ENCODE measurements at regions not wholly inside any gene's neighbourhood (a gene's known extent, or its start where the extent isn't known, plus 50 kb on each side); places are given as distances from the start of the nearest gene placed in this dataset.

GRCh38 chr9:677461-678097, 163.9 kb upstream of the DMRT1 start:
- FAIRE-seq = no peak
- no peak for TF ChIP-seq POLR2AphosphoS5 (IDR thresholded peaks at IDR 0.05; ENCODE audit: low read depth, low read length)
- TF ChIP-seq TAF1 (IDR thresholded peaks at IDR 0.05; ENCODE audit: borderline replicate concordance, low read depth, low read length) = no peak
- TF ChIP-seq POLR2A (IDR thresholded peaks at IDR 0.05; ENCODE audit: low read depth, low read length) = no peak
- DNase-seq (ENCODE audit: insufficient read length) = no peak

GRCh38 chr9:678897-679296, 162.6 kb upstream of the DMRT1 start:
- no peak for DNase-seq (ENCODE audit: insufficient read length)
- no peak for FAIRE-seq
- TF ChIP-seq TAF1 (IDR thresholded peaks at IDR 0.05; ENCODE audit: borderline replicate concordance, low read depth, low read length) (no peak), POLR2A (IDR thresholded peaks at IDR 0.05; ENCODE audit: low read depth, low read length) (no peak), POLR2AphosphoS5 (IDR thresholded peaks at IDR 0.05; ENCODE audit: low read depth, low read length) (no peak)

GRCh38 chr9:679462-679861, 162.0 kb upstream of the DMRT1 start:
- no peak for TF ChIP-seq POLR2A (IDR thresholded peaks at IDR 0.05; ENCODE audit: low read depth, low read length)
- no peak for TF ChIP-seq TAF1 (IDR thresholded peaks at IDR 0.05; ENCODE audit: borderline replicate concordance, low read depth, low read length)
- no peak for FAIRE-seq
- DNase-seq (ENCODE audit: insufficient read length) = no peak

- DNase-seq (ENCODE audit: insufficient read length) = no peak
- FAIRE-seq = no peak
- TF ChIP-seq TAF1 (IDR thresholded peaks at IDR 0.05; ENCODE audit: borderline replicate concordance, low read depth, low read length) = no peak
- no peak for TF ChIP-seq POLR2AphosphoS5 (IDR thresholded peaks at IDR 0.05; ENCODE audit: low read depth, low read length)
- TF ChIP-seq POLR2A (IDR thresholded peaks at IDR 0.05; ENCODE audit: low read depth, low read length) = no peak
Observed at GRCh38 chr9:680106-680505, 161.4 kb upstream of the DMRT1 start.

GRCh38 chr9:682633-683508, 158.6 kb upstream of the DMRT1 start:
- no peak for FAIRE-seq
- DNase-seq (ENCODE audit: insufficient read length) = no peak
- no peak for TF ChIP-seq TAF1 (IDR thresholded peaks at IDR 0.05; ENCODE audit: borderline replicate concordance, low read depth, low read length)
- no peak for TF ChIP-seq POLR2A (IDR thresholded peaks at IDR 0.05; ENCODE audit: low read depth, low read length)
- TF ChIP-seq POLR2AphosphoS5 (IDR thresholded peaks at IDR 0.05; ENCODE audit: low read depth, low read length) = no peak

GRCh38 chr9:683509-684021, 157.9 kb upstream of the DMRT1 start:
- DNase-seq (ENCODE audit: insufficient read length) (no peak), FAIRE-seq (no peak)
- no peak for TF ChIP-seq TAF1 (IDR thresholded peaks at IDR 0.05; ENCODE audit: borderline replicate concordance, low read depth, low read length)
- no peak for TF ChIP-seq POLR2A (IDR thresholded peaks at IDR 0.05; ENCODE audit: low read depth, low read length)
- TF ChIP-seq POLR2AphosphoS5 (IDR thresholded peaks at IDR 0.05; ENCODE audit: low read depth, low read length) = no peak

GRCh38 chr9:684054-684890, 157.2 kb upstream of the DMRT1 start:
- DNase-seq (ENCODE audit: insufficient read length) (no peak), FAIRE-seq (no peak)
- TF ChIP-seq POLR2A (IDR thresholded peaks at IDR 0.05; ENCODE audit: low read depth, low read length) = no peak
- TF ChIP-seq POLR2AphosphoS5 (IDR thresholded peaks at IDR 0.05; ENCODE audit: low read depth, low read length) = no peak
- TF ChIP-seq TAF1 (IDR thresholded peaks at IDR 0.05; ENCODE audit: borderline replicate concordance, low read depth, low read length) = no peak

- no peak for DNase-seq (ENCODE audit: insufficient read length)
- no peak for TF ChIP-seq POLR2A (IDR thresholded peaks at IDR 0.05; ENCODE audit: low read depth, low read length)
- no peak for TF ChIP-seq TAF1 (IDR thresholded peaks at IDR 0.05; ENCODE audit: borderline replicate concordance, low read depth, low read length)
- TF ChIP-seq POLR2AphosphoS5 (IDR thresholded peaks at IDR 0.05; ENCODE audit: low read depth, low read length) = no peak
- no peak for FAIRE-seq
Observed at GRCh38 chr9:684941-685340, 156.6 kb upstream of the DMRT1 start.

- FAIRE-seq (no peak), DNase-seq (ENCODE audit: insufficient read length) (no peak)
- TF ChIP-seq POLR2A (IDR thresholded peaks at IDR 0.05; ENCODE audit: low read depth, low read length) = no peak
- TF ChIP-seq POLR2AphosphoS5 (IDR thresholded peaks at IDR 0.05; ENCODE audit: low read depth, low read length) = no peak
- no peak for TF ChIP-seq TAF1 (IDR thresholded peaks at IDR 0.05; ENCODE audit: borderline replicate concordance, low read depth, low read length)
Observed at GRCh38 chr9:686321-686813, 155.1 kb upstream of the DMRT1 start.

- no peak for DNase-seq (ENCODE audit: insufficient read length)
- TF ChIP-seq POLR2A (IDR thresholded peaks at IDR 0.05; ENCODE audit: low read depth, low read length) = no peak
- no peak for TF ChIP-seq TAF1 (IDR thresholded peaks at IDR 0.05; ENCODE audit: borderline replicate concordance, low read depth, low read length)
- TF ChIP-seq POLR2AphosphoS5 (IDR thresholded peaks at IDR 0.05; ENCODE audit: low read depth, low read length) = no peak
- FAIRE-seq = no peak
Observed at GRCh38 chr9:687034-687785, 154.3 kb upstream of the DMRT1 start.
